RWPE2 (cell line): ENCODE measurements at regions not wholly inside any gene's neighbourhood (a gene's known extent, or its start where the extent isn't known, plus 50 kb on each side); places are given as distances from the start of the nearest gene placed in this dataset.
A peak's percentile ranks its signal among the peaks of the same experiment; 100 is the strongest.

ENCODE experiments used
- ATAC-seq: fragments of 200-7000 bp; cut with Tn5 transposase; 3 replicates; pipeline ENCODE4 v1.9.1; 2021; ENCODE audit warnings: low read depth
- DNase-seq: peaks from one replicate; pipeline ENCODE4 v3.0.0-alpha.2; 2020; ENCODE audit warnings: low spot score
- H3K27ac ChIP-seq: fragments of 450-650 bp; 2 replicates; pipeline ENCODE4 v1.5.1; 2017; ENCODE audit warnings: mild to moderate bottlenecking; ENCODE audit not compliant: poor library complexity, severe bottlenecking
- H3K27me3 ChIP-seq: fragments of 250-450 bp; sonication (Bioruptor Pico); 2 replicates; pipeline ENCODE4 v1.5.1; 2021; ENCODE audit warnings: mild to moderate bottlenecking, moderate library complexity; ENCODE audit not compliant: insufficient read depth, poor library complexity, severe bottlenecking
- H3K36me3 ChIP-seq: fragments of 250-450 bp; sonication (Bioruptor Pico); 2 replicates; pipeline ENCODE4 v1.5.1; 2020; ENCODE audit warnings: low read depth, mild to moderate bottlenecking, moderate library complexity
- H3K4me1 ChIP-seq: fragments of 250-450 bp; sonication (Bioruptor Pico); 2 replicates; pipeline ENCODE4 v1.5.1; 2021; ENCODE audit warnings: mild to moderate bottlenecking, moderate library complexity; ENCODE audit not compliant: insufficient read depth, poor library complexity, severe bottlenecking
- H3K4me3 ChIP-seq: fragments of 250-450 bp; sonication (Bioruptor Pico); 2 replicates; pipeline ENCODE4 v1.5.1; 2021; ENCODE audit warnings: mild to moderate bottlenecking, moderate library complexity; ENCODE audit not compliant: severe bottlenecking
- H3K9me3 ChIP-seq: fragments of 250-450 bp; sonication (Bioruptor Pico); 2 replicates; pipeline ENCODE4 v1.5.1; 2021; ENCODE audit warnings: mild to moderate bottlenecking, moderate library complexity; ENCODE audit not compliant: severe bottlenecking
- TF ChIP-seq, protein P1 (sequence below): fragments of 450-650 bp; IDR thresholded peaks from one replicate; pipeline ENCODE4 v1.5.1; 2017; ENCODE audit warnings: mild to moderate bottlenecking, moderate library complexity; ENCODE audit not compliant: poor library complexity, severe bottlenecking

DNA sequence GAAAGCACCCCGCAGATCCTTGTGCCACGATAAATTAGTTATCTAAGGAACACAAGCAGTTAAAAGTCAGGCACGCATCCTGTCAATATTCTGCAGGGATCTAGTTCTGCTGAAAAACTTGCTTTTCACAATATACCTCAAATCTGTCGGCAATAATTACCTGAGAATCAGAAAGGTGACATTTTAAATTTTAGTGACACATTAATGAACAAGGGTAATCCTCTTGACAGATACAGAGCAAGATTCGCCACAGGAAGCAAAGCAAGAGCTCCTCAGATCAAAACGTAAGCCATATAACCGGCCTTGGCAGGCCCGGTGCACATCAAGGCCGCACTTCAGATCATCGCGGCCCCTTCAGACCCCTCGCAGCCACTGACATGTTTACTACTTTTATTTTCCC is 185.7 kb downstream of the ATPSCKMT start:
- H3K27ac ChIP-seq: no peak overlapping the region
- no peak overlapping the region for H3K4me3 ChIP-seq
- no peaks in the 10 kb centered on the region for H3K9me3 ChIP-seq
- H3K27me3 ChIP-seq: no peaks in the 10 kb centered on the region
- no peaks in the 10 kb centered on the region for H3K4me1 ChIP-seq
- TF ChIP-seq, protein P1, sequence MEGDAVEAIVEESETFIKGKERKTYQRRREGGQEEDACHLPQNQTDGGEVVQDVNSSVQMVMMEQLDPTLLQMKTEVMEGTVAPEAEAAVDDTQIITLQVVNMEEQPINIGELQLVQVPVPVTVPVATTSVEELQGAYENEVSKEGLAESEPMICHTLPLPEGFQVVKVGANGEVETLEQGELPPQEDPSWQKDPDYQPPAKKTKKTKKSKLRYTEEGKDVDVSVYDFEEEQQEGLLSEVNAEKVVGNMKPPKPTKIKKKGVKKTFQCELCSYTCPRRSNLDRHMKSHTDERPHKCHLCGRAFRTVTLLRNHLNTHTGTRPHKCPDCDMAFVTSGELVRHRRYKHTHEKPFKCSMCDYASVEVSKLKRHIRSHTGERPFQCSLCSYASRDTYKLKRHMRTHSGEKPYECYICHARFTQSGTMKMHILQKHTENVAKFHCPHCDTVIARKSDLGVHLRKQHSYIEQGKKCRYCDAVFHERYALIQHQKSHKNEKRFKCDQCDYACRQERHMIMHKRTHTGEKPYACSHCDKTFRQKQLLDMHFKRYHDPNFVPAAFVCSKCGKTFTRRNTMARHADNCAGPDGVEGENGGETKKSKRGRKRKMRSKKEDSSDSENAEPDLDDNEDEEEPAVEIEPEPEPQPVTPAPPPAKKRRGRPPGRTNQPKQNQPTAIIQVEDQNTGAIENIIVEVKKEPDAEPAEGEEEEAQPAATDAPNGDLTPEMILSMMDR: no peak
- DNase-seq: no peak
- ATAC-seq: no peak
- no peaks in the 10 kb centered on the region for H3K36me3 ChIP-seq

DNA sequence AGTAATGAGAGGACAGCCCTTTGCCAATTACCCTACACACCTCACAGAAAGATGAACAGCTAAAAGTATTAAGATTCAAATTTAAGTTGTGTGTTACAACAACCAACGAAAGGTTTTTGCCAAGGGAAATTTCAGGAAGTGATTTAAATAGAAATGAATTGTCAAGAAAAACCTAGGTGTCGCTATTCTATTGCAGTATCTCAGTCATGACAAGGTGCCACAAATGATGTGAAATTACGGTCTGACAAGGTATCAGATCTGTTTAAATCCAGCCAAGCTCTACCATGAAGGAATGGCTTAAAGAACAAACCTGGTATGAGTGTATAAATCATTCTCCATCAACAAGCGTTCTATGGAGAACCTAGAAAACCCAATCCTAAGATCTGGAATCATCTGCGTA is 189.7 kb downstream of the ATPSCKMT start:
- ATAC-seq (no peak), DNase-seq (no peak)
- Histone ChIP-seq H3K27me3 (no peaks in the 10 kb centered on the region), H3K9me3 (no peaks in the 10 kb centered on the region), H3K4me1 (no peaks in the 10 kb centered on the region), H3K27ac (no peak overlapping the region), H3K4me3 (no peak overlapping the region), H3K36me3 (no peaks in the 10 kb centered on the region)
- TF ChIP-seq, protein P1: peak; percentile 33

DNA sequence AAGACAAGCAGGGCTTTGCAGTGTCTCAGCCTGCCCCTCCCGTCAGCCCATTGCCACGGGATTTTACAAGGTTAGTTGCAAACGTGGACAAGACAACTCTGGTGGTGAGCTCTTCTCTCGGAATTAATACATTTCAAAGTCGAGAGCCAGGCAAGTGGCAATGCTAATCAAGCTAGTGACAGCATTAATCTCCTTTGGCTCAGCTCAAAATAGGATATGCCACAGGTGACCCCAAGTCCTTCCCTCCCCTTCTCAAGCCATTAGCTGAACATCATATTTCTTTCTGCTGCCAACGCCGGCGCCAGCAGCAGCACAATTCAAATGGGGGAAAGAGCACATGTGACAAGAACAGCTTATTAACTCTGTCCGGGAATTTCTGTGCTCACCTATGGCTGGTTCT is 190.1 kb downstream of the ATPSCKMT start:
- Histone ChIP-seq H3K9me3 (no peaks in the 10 kb centered on the region), H3K4me3 (no peak overlapping the region), H3K36me3 (no peaks in the 10 kb centered on the region), H3K27ac (no peak overlapping the region), H3K4me1 (no peaks in the 10 kb centered on the region), H3K27me3 (no peaks in the 10 kb centered on the region)
- TF ChIP-seq, protein P1: no peak
- no peak for ATAC-seq
- no peak for DNase-seq

DNA sequence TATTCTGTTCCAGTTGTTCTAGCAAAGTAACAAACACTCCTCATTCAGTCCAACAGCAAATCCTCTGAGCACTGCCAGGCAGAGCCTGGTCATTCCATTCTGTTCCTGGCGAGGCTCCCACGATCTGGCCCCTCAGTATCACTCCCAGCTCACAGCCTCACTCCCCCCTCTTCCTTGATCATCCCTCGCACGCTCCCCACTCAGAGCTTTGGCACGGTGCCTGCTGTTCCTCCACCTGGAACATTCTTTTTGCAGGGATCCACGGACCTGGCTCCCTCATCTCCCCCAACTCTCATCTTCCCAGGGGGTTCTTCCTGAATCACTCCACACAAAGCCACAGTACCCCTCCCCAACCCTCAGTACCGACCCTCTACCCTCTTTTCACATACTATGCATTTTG is 192.3 kb downstream of the ATPSCKMT start:
- no peaks in the 10 kb centered on the region for H3K27me3 ChIP-seq
- H3K4me3 ChIP-seq: no peak overlapping the region
- TF ChIP-seq, protein P1: no peak
- H3K27ac ChIP-seq: no peak overlapping the region
- DNase-seq (no peak), ATAC-seq (no peak)
- H3K36me3 ChIP-seq: no peaks in the 10 kb centered on the region
- no peaks in the 10 kb centered on the region for H3K4me1 ChIP-seq
- H3K9me3 ChIP-seq: no peaks in the 10 kb centered on the region

DNA sequence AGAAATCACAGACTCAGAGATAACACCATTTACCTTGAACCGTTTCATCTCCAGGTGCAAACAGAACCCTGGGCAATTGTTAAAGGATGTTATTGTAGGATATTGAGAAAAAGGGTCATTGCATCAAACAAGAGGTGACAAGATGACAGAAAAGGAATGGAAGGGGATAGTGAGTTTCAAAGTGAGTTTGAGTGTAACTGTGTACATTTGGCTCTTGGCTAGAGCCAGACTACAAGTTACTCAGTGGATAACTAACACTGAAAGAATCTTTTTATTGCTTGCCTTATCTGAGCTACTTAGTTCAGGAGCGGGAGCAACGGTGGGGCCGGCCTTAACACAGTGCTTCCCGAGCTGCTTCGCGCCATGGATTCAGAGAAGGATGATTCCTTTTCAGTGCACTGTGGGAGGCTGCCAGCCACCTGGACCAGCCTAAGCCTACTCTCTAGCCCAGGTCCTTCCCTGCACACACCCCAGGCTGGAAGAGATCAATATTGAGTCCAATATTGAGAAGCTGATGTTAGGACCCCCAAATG is 193.4 kb downstream of the ATPSCKMT start:
- no peaks in the 10 kb centered on the region for H3K27me3 ChIP-seq
- H3K36me3 ChIP-seq: no peaks in the 10 kb centered on the region
- H3K27ac ChIP-seq: no peak overlapping the region
- no peak for ATAC-seq
- peaks cover 2% of the 10 kb centered on the region for H3K9me3 ChIP-seq
- H3K4me3 ChIP-seq: no peak overlapping the region
- TF ChIP-seq, protein P1: no peak
- no peak for DNase-seq
- no peaks in the 10 kb centered on the region for H3K4me1 ChIP-seq
